Inferior parietal cortex (tissue), 1 donor: ENCODE measurements at regions not wholly inside any gene's neighbourhood (a gene's known extent, or its start where the extent isn't known, plus 50 kb on each side); places are given as distances from the start of the nearest gene placed in this dataset.
A peak's percentile ranks its signal among the peaks of the same experiment; 100 is the strongest.

Experiments
- DNase-seq: peaks from one replicate; pipeline ENCODE4 v3.0.0-alpha.2; 2016; ENCODE audit errors: extremely low spot score

GRCh38 chr18:64258111-64258650 is 109.3 kb upstream of the LINC00305 start:
- DNase-seq = no peak

DNA sequence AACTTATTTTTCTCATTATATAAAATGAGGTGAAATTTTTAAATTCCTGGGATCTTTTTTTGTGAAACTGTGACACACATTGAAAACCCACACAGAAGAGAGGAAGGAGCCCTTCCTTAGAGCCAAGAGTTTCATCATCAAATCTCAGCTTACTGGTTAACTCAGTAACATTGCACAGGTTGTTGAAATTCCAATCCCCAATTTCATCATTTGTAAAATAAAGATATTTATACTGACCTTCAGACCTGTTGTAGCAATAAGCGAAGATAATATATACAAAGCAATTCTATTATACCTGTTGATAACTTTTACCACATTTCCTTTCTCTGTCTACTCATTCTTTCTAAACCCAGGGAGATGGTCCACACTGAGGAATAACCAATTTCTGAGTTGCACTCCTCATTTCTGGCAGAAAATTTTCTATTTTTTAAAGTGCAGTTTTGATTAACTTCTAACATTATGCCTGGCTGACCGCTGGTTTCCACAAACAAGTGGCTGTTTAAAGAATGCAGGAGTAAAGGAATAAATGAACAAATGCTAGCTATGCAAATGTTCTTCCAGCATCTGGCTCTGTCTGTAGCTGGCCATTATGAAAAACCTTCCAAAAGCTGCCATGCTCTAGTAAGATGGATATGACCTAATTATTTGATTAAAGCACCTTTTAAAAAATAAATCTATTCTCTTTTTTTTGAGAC is 105.7 kb upstream of the LINC00305 start:
- DNase-seq = no peak

- DNase-seq = no peak
These were observed 105.0 kb upstream of the LINC00305 start for GRCh38 chr18:64253873-64254272.

DNA sequence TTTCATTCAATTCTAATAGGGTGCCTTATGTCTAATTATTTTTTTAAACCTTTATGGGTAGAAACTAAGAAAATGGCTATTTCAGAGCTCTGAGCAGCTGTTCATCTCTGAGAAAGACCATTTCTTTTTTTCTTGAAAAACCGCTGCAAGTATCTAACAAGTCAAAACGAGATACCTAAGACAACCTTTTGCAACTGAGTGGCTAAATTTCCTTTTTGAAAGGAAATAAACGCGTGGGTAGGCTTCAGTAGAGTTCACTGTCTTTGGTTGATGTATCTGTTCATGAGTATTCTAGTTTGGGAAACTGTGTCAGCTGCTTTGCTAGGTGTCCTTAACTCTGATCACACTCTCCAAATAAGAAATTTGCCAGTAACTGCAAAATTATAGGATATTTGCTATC is 104.3 kb upstream of the LINC00305 start:
- no peak for DNase-seq

DNA sequence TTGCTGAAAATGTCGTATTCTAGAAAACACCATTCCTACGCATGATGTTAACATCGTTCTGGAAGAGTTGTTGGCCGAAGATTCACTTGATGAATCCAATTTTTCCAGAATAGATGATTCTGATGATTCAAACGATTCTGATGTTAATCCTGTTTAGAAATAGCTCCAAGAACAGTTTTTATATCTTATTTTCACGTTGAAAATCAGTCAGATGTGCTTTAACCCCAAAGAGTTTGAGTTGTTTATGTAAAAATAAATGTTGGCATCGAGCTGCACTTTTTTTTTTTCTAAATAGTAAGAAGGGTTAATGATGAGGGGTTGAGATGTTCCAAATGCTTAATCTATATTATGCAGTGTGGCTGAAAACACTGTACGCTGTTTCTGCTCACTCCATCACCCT is 99.9 kb upstream of the LINC00305 start:
- no peak for DNase-seq

DNA sequence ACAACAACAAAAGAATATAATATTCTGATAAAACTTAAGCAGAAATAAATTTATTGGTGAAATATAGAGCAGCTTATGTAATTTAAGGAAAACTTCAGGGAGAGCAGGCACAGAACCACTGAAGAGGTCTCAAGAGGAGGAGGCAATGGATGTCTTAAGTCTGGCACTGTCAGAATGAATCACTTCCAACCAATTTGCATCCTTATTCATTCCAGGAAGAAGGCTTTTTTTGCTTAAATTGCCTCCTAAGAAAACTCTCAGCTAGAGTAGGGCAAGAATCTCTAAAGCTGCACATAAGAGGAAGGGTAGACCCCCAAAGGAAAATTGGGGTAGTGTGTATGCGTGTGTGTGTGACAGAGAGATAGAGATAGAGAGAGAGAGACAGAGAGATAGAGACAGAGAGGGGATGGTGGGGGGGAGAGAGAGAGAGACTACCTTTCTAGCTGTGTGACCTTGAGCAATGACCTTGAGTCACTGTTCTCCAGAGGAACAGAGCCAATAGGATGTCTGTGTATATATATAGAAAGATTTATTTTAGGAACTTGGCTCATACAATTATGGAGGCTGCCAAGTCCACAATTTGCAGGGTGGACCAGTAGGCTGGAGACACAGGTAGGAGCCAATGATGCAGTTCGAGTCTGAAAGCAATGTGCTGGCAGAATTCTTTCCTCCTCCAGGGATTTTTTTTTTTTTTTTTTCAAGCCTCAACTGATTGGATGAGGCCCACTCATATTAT is 96.4 kb upstream of the LINC00305 start:
- no peak for DNase-seq

- no peak for DNase-seq
These were observed 95.7 kb upstream of the LINC00305 start for GRCh38 chr18:64244571-64244970.

GRCh38 chr18:64240316-64240715 is 91.4 kb upstream of the LINC00305 start:
- no peak for DNase-seq

DNA sequence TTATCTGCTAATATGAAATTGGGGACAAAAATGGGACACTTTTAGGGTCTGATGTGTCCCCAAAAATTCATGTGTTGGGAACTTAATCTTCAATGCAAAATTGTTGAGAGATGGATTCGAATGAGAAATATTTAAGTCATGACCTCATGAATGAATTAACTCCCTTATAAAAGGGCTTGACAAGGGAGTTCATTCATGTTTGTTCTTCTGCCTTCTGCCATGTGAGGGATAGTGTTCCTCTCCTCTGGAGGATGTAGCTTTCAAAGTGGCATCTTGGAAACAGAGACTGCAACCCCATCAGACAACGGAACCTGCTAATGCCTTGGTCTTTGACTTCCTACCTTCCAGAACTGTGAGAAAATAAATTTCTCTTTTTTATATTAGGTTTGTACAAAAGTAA is 89.2 kb upstream of the LINC00305 start:
- DNase-seq = peak; percentile 13

- DNase-seq = no peak
These were observed 85.4 kb upstream of the LINC00305 start for GRCh38 chr18:64234321-64234720.

GRCh38 chr18:64233851-64234250 is 85.0 kb upstream of the LINC00305 start:
- DNase-seq = no peak

DNA sequence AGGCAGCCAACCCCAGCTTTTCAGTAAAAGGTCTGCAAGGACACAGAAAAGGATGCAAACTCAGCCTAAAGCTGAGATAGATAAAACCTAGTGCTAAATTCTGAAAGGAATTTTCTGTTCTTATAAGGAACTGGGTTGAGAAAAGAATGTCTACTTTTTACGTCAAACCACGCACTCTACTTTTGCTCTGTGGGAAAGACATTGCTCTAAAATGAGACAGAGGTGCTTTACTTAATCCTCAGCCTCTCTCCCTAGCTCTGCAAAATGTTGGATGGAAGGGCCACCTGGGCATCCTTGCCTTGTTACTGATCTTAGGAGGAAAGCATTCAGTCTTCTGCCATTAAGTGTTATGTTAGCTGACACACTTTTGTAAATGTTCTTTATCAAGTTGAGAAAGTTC is 72.1 kb upstream of the LINC00305 start:
- no peak for DNase-seq

DNA sequence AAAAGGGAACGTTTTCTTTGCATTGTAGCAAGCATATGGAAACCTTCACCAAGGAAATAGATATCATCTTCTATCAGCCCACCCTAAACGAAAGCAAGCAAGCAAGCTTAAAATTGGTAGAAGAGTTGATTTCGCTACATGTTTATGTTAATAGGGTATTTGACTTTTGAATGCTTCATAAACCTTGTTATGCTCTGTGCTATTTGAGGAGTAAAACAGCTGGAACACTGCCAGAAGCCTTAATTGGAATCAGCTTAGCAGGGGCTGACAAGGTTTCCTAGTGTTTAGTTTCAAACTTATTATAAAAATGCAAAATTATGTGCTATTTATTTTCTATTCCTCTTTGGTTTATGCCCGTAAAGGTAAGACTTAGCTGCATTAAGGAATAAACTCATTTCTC is 70.6 kb upstream of the LINC00305 start:
- no peak for DNase-seq

- DNase-seq = no peak
These were observed 61.6 kb upstream of the LINC00305 start for GRCh38 chr18:64210401-64210949.

DNA sequence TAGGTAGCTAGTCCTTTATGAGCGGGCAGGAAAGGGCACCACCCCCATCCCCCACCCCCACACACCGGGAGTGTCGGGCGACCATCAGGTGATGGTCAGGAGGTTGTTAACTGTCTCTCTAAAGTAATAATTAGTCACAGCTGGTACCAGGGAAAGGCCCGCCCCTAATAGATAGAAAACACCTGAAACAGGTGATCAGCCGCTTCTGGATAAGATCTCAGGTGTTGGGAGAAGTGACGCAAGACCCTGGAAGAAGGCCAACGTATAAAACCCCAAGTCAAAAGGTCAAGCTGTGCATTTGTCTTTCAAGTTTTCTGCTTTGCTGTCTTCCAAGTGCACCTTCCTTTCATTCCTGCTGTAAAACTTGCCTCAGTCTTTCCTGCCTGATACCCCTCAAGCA is 59.6 kb upstream of the LINC00305 start:
- DNase-seq = no peak

DNA sequence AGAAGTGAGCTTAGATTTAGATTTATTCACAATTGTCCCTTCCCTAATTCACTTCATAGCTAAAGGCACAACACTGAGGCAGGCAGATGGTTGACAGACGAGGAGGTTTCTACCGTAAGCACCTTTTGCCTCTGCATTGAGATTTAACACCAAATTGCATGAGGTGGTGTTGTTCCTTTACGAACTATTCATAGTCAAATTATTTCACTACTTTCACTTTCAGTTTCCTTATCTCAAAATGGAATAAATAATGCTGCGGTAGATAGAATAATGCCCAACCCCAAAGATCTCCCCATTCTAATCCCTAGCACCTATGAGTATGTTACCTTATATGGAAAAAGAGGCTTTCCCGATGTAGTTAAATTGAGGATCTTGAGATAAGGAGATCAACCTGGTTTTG is 58.9 kb upstream of the LINC00305 start:
- DNase-seq = no peak

- DNase-seq = no peak
These were observed 54.4 kb upstream of the LINC00305 start for GRCh38 chr18:64203295-64203694.

DNA sequence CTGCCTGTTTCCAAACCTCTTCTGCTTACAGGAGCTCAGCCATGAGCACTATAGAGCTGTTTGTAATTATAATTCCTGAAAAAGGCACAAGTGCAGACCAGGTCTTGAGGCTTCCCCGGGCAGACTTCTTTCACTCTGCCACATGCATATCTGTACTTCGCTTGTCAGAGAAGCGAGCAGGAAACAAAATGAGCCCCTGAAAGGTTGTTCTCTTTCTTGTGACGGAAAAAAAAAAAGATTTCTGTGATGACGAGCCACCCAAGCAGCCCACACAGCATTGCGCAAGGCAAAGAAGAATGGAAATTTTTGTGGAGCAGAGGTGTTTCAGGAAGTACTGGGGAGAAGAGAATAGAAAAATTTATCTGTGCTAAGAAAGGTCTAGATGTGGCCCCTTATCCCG is 54.0 kb upstream of the LINC00305 start:
- DNase-seq = no peak

DNA sequence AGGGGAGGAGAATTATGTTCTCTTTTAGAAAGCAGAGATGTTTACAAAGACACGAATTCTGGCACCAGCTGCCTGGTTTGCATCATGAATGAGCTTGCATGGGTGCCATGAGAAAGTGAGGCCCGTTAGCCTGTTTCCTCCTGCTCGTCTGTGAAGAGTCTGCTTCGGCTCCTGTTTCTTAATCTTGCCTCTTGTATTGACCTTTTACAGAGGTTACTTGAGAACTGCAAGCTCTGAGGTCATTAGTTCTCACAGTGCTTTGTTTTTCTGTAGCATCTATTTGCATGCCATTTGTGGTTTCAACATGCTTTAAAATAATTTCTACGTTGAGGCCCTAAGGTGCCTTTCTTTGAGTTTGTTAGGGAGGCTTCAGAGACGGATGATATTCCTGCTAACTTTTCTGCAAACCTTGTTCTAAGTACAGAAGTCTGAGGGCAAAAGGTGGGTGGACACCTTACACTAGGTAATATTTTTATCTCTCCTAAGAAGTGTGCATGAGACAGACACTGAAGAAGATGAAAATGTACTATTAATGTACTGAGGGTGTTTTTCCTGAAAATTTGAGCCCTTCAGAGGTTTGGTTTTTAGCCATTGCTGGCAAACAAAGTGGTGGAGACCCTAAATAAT is 53.4 kb upstream of the LINC00305 start:
- DNase-seq = no peak

DNA sequence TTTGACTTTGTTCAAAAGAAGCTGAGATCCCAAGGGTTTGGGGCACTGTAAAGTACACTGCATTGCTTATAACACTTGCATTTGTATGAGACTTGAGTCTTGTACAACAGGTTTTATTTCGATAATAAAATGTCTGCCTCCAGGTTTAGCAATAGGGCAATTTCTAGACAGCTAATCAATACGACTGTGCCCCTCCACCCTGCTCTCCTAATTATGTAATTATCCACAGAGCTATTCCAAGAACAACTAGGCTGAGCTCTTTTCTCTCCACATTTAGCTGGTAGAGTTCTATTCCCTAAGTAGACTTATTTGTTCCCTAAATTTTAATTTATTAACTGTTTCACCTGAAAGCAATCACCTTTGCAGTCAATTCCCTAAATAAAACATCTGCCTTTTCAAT is 52.9 kb upstream of the LINC00305 start:
- DNase-seq = no peak

- DNase-seq = no peak
These were observed 50.7 kb upstream of the LINC00305 start for GRCh38 chr18:64199581-64199980.
